Endothelial cell (in vitro differentiated cells): ENCODE measurements at regions not wholly inside any gene's neighbourhood (a gene's known extent, or its start where the extent isn't known, plus 50 kb on each side); places are given as distances from the start of the nearest gene placed in this dataset.

Source experiments
- DNase-seq: peaks from one replicate; pipeline ENCODE4 v3.0.0; 2021; ENCODE audit warnings: low spot score
- H3K27ac Mint-ChIP-seq: one replicate; pipeline ENCODE4 v1.8.0; 2021; ENCODE audit warnings: mixed read lengths, inconsistent platforms; ENCODE audit not compliant: unreplicated experiment
- H3K27me3 Mint-ChIP-seq: one replicate; pipeline ENCODE4 v1.8.0; 2021; ENCODE audit warnings: mild to moderate bottlenecking, moderate library complexity, mixed read lengths, inconsistent platforms; ENCODE audit not compliant: unreplicated experiment
- H3K36me3 Mint-ChIP-seq: one replicate; pipeline ENCODE4 v1.8.0; 2021; ENCODE audit warnings: mild to moderate bottlenecking, low read depth, mixed read lengths, inconsistent platforms; ENCODE audit not compliant: unreplicated experiment
- H3K4me1 Mint-ChIP-seq: one replicate; pipeline ENCODE4 v1.8.0; 2021; ENCODE audit warnings: mild to moderate bottlenecking, mixed read lengths, inconsistent platforms; ENCODE audit not compliant: unreplicated experiment
- H3K4me3 Mint-ChIP-seq: one replicate; pipeline ENCODE4 v1.8.0; 2021; ENCODE audit warnings: mild to moderate bottlenecking, mixed read lengths, inconsistent platforms; ENCODE audit not compliant: unreplicated experiment
- H3K9me3 Mint-ChIP-seq: one replicate; pipeline ENCODE4 v1.8.0; 2021; ENCODE audit warnings: mixed read lengths, inconsistent platforms; ENCODE audit not compliant: unreplicated experiment
- CTCF ChIP-seq: fragments of 200-600 bp; sonication (generic); IDR thresholded peaks from one replicate; pipeline ENCODE4 v1.5.0; 2021; ENCODE audit warnings: antibody characterized with exemption; ENCODE audit not compliant: unreplicated experiment

GRCh38 chr10:33812586-33812985 is 478.1 kb upstream of the NRP1 start:
- Mint-ChIP-seq H3K4me1 (peaks cover 8% of the 10 kb centered on the region), H3K27me3 (peaks cover 3% of the 10 kb centered on the region), H3K27ac (no peak overlapping the region), H3K9me3 (no peaks in the 10 kb centered on the region), H3K36me3 (no peaks in the 10 kb centered on the region), H3K4me3 (no peak overlapping the region)
- no peak for TF ChIP-seq CTCF
- DNase-seq = no peak

- H3K27me3 Mint-ChIP-seq = peaks cover 3% of the 10 kb centered on the region
- no peak for TF ChIP-seq CTCF
- no peak overlapping the region for H3K27ac Mint-ChIP-seq
- H3K4me3 Mint-ChIP-seq = no peak overlapping the region
- DNase-seq = no peak
- H3K4me1 Mint-ChIP-seq = peaks cover 13% of the 10 kb centered on the region
- no peaks in the 10 kb centered on the region for H3K9me3 Mint-ChIP-seq
- H3K36me3 Mint-ChIP-seq = no peaks in the 10 kb centered on the region
These were observed 476.5 kb upstream of the NRP1 start for GRCh38 chr10:33810986-33811385.

- no peak for DNase-seq
- peaks cover 3% of the 10 kb centered on the region for H3K27me3 Mint-ChIP-seq
- no peaks in the 10 kb centered on the region for H3K36me3 Mint-ChIP-seq
- H3K4me1 Mint-ChIP-seq = peaks cover 13% of the 10 kb centered on the region
- H3K9me3 Mint-ChIP-seq = no peaks in the 10 kb centered on the region
- TF ChIP-seq CTCF = no peak
- H3K4me3 Mint-ChIP-seq = no peak overlapping the region
- H3K27ac Mint-ChIP-seq = no peak overlapping the region
These were observed 475.3 kb upstream of the NRP1 start for GRCh38 chr10:33809732-33810131.

- H3K36me3 Mint-ChIP-seq = no peaks in the 10 kb centered on the region
These were observed 474.0 kb upstream of the NRP1 start for GRCh38 chr10:33808475-33808874.

More at GRCh38 chr10:33808475-33808874, 474.0 kb upstream of the NRP1 start:
- peaks cover 13% of the 10 kb centered on the region for H3K4me1 Mint-ChIP-seq
- H3K27ac Mint-ChIP-seq = no peak overlapping the region
- peaks cover 3% of the 10 kb centered on the region for H3K27me3 Mint-ChIP-seq
- TF ChIP-seq CTCF = no peak
- no peaks in the 10 kb centered on the region for H3K9me3 Mint-ChIP-seq
- no peak overlapping the region for H3K4me3 Mint-ChIP-seq
- no peak for DNase-seq
